OCI-LY7 (cell line): ENCODE measurements at regions not wholly inside any gene's neighbourhood (a gene's known extent, or its start where the extent isn't known, plus 50 kb on each side); places are given as distances from the start of the nearest gene placed in this dataset.

Source experiments
- BruUV-seq: library from RNA; stranded (reverse); fragments of 400-500 nt; replicated peaks from 2 replicates; lab custom pipeline; 2021; lab: Mats Ljungman, UMichigan
- CTCF ChIA-PET: fragments of 300-600 bp; sonication (Branson Sonifier 250); formaldehyde crosslinking; loops from one replicate; lab custom pipeline; 2022; ENCODE audit warnings: antibody characterized with exemption; ENCODE audit not compliant: unreplicated experiment; lab: Charles Lee
- POLR2A ChIA-PET: fragments of 300-600 bp; sonication (Branson Sonifier 250); formaldehyde crosslinking; loops from one replicate; lab custom pipeline; 2022; ENCODE audit warnings: antibody characterized with exemption; lab: Charles Lee
- DNase-seq: peaks from one replicate; pipeline ENCODE4 v3.0.0-alpha.2; 2015; ENCODE audit warnings: low spot score
- H2AFZ ChIP-seq: fragments of 200-600 bp; sonication (generic), shearing (Covaris generic); 2 replicates; pipeline ENCODE4 v1.6.1; 2014; ENCODE audit warnings: mild to moderate bottlenecking, antibody characterized with exemption, low read length, moderate library complexity
- H3K27ac ChIP-seq: fragments of 200-600 bp; sonication (generic); 2 replicates; pipeline ENCODE4 v1.5.1; 2014; ENCODE audit warnings: mixed run types, low read depth, mild to moderate bottlenecking, moderate library complexity, low read length, inconsistent platforms; ENCODE audit not compliant: poor library complexity, severe bottlenecking
- H3K36me3 ChIP-seq: fragments of 200-600 bp; sonication (generic); 2 replicates; pipeline ENCODE4 v1.6.1; 2014; ENCODE audit warnings: mild to moderate bottlenecking, antibody characterized with exemption, low read length, moderate library complexity, mixed read lengths; ENCODE audit not compliant: insufficient read depth
- H3K4me1 ChIP-seq: fragments of 200-600 bp; sonication (generic); 2 replicates; pipeline ENCODE4 v1.5.1; 2014; ENCODE audit warnings: mild to moderate bottlenecking, low read length; ENCODE audit not compliant: insufficient read depth, poor library complexity, severe bottlenecking
- H3K4me2 ChIP-seq: fragments of 200-600 bp; sonication (generic); 2 replicates; pipeline ENCODE4 v1.6.1; 2014; ENCODE audit warnings: mild to moderate bottlenecking, low read length
- H3K4me3 ChIP-seq: fragments of 200-600 bp; sonication (generic); 2 replicates; pipeline ENCODE4 v1.5.1; 2014; ENCODE audit warnings: mild to moderate bottlenecking, low read depth, low read length; ENCODE audit not compliant: poor library complexity, severe bottlenecking
- H3K79me2 ChIP-seq: fragments of 200-600 bp; sonication (generic); 2 replicates; pipeline ENCODE4 v1.6.1; 2016; ENCODE audit warnings: low read depth, mild to moderate bottlenecking, low read length, moderate library complexity, mixed read lengths; ENCODE audit not compliant: insufficient read depth
- H3K9me2 ChIP-seq: fragments of 200-600 bp; sonication (generic); 2 replicates; pipeline ENCODE4 v1.6.1; 2016; ENCODE audit warnings: mild to moderate bottlenecking, low read length, mixed read lengths; ENCODE audit not compliant: insufficient read depth
- H3K9me3 ChIP-seq: fragments of 200-600 bp; sonication (generic); 2 replicates; pipeline ENCODE4 v1.6.1; 2014; ENCODE audit warnings: mild to moderate bottlenecking, mixed run types, low read length, mixed read lengths
- H4K20me1 ChIP-seq: fragments of 200-600 bp; sonication (generic); 2 replicates; pipeline ENCODE4 v1.6.1; 2014; ENCODE audit warnings: mild to moderate bottlenecking, antibody characterized with exemption, low read length, moderate library complexity, mixed read lengths; ENCODE audit not compliant: insufficient read depth
- CTCF ChIP-seq: fragments of 200-600 bp; sonication (generic); conservative IDR thresholded peaks from 2 replicates; pipeline ENCODE4 v1.5.1; 2014; ENCODE audit warnings: mild to moderate bottlenecking, antibody characterized with exemption, low read length, moderate library complexity, mixed read lengths
- EZH2phosphoT487 ChIP-seq: fragments of 200-600 bp; sonication (generic); IDR thresholded peaks from 2 replicates; pipeline ENCODE4 v1.6.1; 2018; ENCODE audit warnings: low read depth, borderline replicate concordance, mild to moderate bottlenecking, mixed run types, antibody characterized with exemption, low read length, moderate library complexity, mixed read lengths
- intact Hi-C: fragments of 100-400 bp; cut with micrococcal nuclease; formaldehyde crosslinking; loops from one replicate; pipeline ENCODE4 v1.10.0; 2022; ENCODE audit not compliant: unreplicated experiment

- DNase-seq: no peak
- no TSS peak for BruUV-seq
- ChIA-PET POLR2A (no interaction called here), CTCF (no interaction called here)
- no peaks in the 10 kb centered on the region for H3K36me3 ChIP-seq
- no peak overlapping the region for H3K4me3 ChIP-seq
- H3K79me2 ChIP-seq: no peaks in the 10 kb centered on the region
- TF ChIP-seq CTCF (no peak), EZH2phosphoT487 (no peak)
- H3K9me3 ChIP-seq: no peaks in the 10 kb centered on the region
- no peaks in the 10 kb centered on the region for H3K9me2 ChIP-seq
- no peak overlapping the region for H2AFZ ChIP-seq
- H3K4me2 ChIP-seq: no peak overlapping the region
- H4K20me1 ChIP-seq: no peaks in the 10 kb centered on the region
- H3K27ac ChIP-seq: no peak overlapping the region
- H3K4me1 ChIP-seq: no peaks in the 10 kb centered on the region
- intact Hi-C loops: no loop called here
These were observed 866.1 kb upstream of the ID2 start for GRCh38 chr2:7815726-7816125.

- intact Hi-C loops: no loop called here
- no peaks in the 10 kb centered on the region for H3K36me3 ChIP-seq
- DNase-seq: no peak
- no peak overlapping the region for H2AFZ ChIP-seq
- no peaks in the 10 kb centered on the region for H4K20me1 ChIP-seq
- no peak overlapping the region for H3K4me2 ChIP-seq
- no peaks in the 10 kb centered on the region for H3K9me3 ChIP-seq
- ChIA-PET POLR2A (interaction anchor here (0.9 kb wide), 1 partner anchor 51 kb away, joined by 3 read pairs; no protein-coding TSS in a partner anchor), CTCF (no interaction called here)
- H3K4me1 ChIP-seq: no peaks in the 10 kb centered on the region
- H3K4me3 ChIP-seq: no peak overlapping the region
- H3K79me2 ChIP-seq: no peaks in the 10 kb centered on the region
- H3K27ac ChIP-seq: no peak overlapping the region
- TF ChIP-seq EZH2phosphoT487: no peak
- TF ChIP-seq CTCF: no peak
- BruUV-seq: no TSS peak
- no peaks in the 10 kb centered on the region for H3K9me2 ChIP-seq
These were observed 865.6 kb upstream of the ID2 start for GRCh38 chr2:7816233-7816632.

GRCh38 chr2:7816944-7817343 is 864.9 kb upstream of the ID2 start:
- H4K20me1 ChIP-seq: no peaks in the 10 kb centered on the region
- no peaks in the 10 kb centered on the region for H3K79me2 ChIP-seq
- TF ChIP-seq EZH2phosphoT487 (no peak), CTCF (no peak)
- H3K36me3 ChIP-seq: no peaks in the 10 kb centered on the region
- no peaks in the 10 kb centered on the region for H3K9me2 ChIP-seq
- no peak overlapping the region for H3K27ac ChIP-seq
- BruUV-seq: no TSS peak
- H3K9me3 ChIP-seq: no peaks in the 10 kb centered on the region
- no peak overlapping the region for H3K4me3 ChIP-seq
- H3K4me1 ChIP-seq: no peaks in the 10 kb centered on the region
- H3K4me2 ChIP-seq: no peak overlapping the region
- POLR2A ChIA-PET: interaction anchor here (0.6 to 1.2 kb wide), 5 partner anchors 15 to 74 kb away, joined by 3 to 4 read pairs (median 3); no protein-coding TSS in a partner anchor
- H2AFZ ChIP-seq: no peak overlapping the region
- intact Hi-C loops: no loop called here
- DNase-seq: no peak
- CTCF ChIA-PET: no interaction called here
